Fibroblast of the aortic adventitia (primary cell): ENCODE measurements at regions not wholly inside any gene's neighbourhood (a gene's known extent, or its start where the extent isn't known, plus 50 kb on each side); places are given as distances from the start of the nearest gene placed in this dataset.
A peak's percentile ranks its signal among the peaks of the same experiment; 100 is the strongest.

Experiments
- DNase-seq: peaks from one replicate; pipeline ENCODE4 v3.0.0-alpha.2; 2010; ENCODE audit warnings: low read depth
- H3K4me3 ChIP-seq: 2 replicates; pipeline ENCODE4 v1.5.1; 2011; ENCODE audit warnings: low read depth, mild to moderate bottlenecking, control low read depth, low read length, moderate library complexity
- CTCF ChIP-seq: IDR thresholded peaks from 2 replicates; pipeline ENCODE4 v1.5.1; 2011; ENCODE audit warnings: mild to moderate bottlenecking, low read length, control low read depth, inconsistent platforms; ENCODE audit not compliant: insufficient read depth

- H3K4me3 ChIP-seq: no peak overlapping the region
- no peak for DNase-seq
- no peak for TF ChIP-seq CTCF
Observed at GRCh38 chr2:56969513-56969912, 785.7 kb downstream of the CCDC85A start.

- DNase-seq: peak; percentile 29
- H3K4me3 ChIP-seq: no peak overlapping the region
- no peak for TF ChIP-seq CTCF
Observed at GRCh38 chr2:56971383-56971974, 787.7 kb downstream of the CCDC85A start.

- DNase-seq: no peak
- H3K4me3 ChIP-seq: no peak overlapping the region
- no peak for TF ChIP-seq CTCF
Observed at GRCh38 chr2:56981554-56981953, 797.8 kb downstream of the CCDC85A start.

GRCh38 chr2:56985609-56986008, 801.8 kb downstream of the CCDC85A start:
- DNase-seq: no peak
- no peak for TF ChIP-seq CTCF
- H3K4me3 ChIP-seq: no peak overlapping the region

- TF ChIP-seq CTCF: no peak
- no peak overlapping the region for H3K4me3 ChIP-seq
- DNase-seq: peak; percentile 0
Observed at GRCh38 chr2:57022496-57022895, 838.7 kb downstream of the CCDC85A start.

GRCh38 chr2:57044931-57045635, 861.3 kb downstream of the CCDC85A start:
- H3K4me3 ChIP-seq: no peak overlapping the region
- TF ChIP-seq CTCF: no peak
- DNase-seq: no peak

GRCh38 chr2:57049273-57049672, 865.5 kb downstream of the CCDC85A start:
- no peak for DNase-seq
- no peak for TF ChIP-seq CTCF
- H3K4me3 ChIP-seq: no peak overlapping the region
